NCI-H2107 treated with DMSO at 0.1 percent for 48 hours (cell line): ENCODE measurements at regions not wholly inside any gene's neighbourhood (a gene's known extent, or its start where the extent isn't known, plus 50 kb on each side); places are given as distances from the start of the nearest gene placed in this dataset.

Experiments used
- DNase-seq: peaks from one replicate; lab custom pipeline; 2025; ENCODE audit not compliant: unreplicated experiment; lab: John Stamatoyannopoulos, UW

- DNase-seq = no peak
Measured at GRCh38 chr13:23488442-23488841, 54.9 kb upstream of the SACS start.

GRCh38 chr13:23496255-23496654 is 62.8 kb upstream of the SACS start:
- DNase-seq = no peak

- DNase-seq = no peak
Measured at GRCh38 chr13:23497191-23497590, 63.7 kb upstream of the SACS start.

- no peak for DNase-seq
Measured at GRCh38 chr13:23500849-23501248, 67.3 kb upstream of the SACS start.

GRCh38 chr13:23504180-23504579 is 66.0 kb upstream of the TNFRSF19 start:
- no peak for DNase-seq

- no peak for DNase-seq
Measured at GRCh38 chr13:23505007-23505406, 65.2 kb upstream of the TNFRSF19 start.

GRCh38 chr13:23506071-23506806 is 64.0 kb upstream of the TNFRSF19 start:
- no peak for DNase-seq

- no peak for DNase-seq
Measured at GRCh38 chr13:23506807-23507291, 63.4 kb upstream of the TNFRSF19 start.

- no peak for DNase-seq
Measured at GRCh38 chr13:23509781-23510543, 60.2 kb upstream of the TNFRSF19 start.

GRCh38 chr13:23510544-23510916 is 59.7 kb upstream of the TNFRSF19 start:
- DNase-seq = no peak

GRCh38 chr13:23510979-23511735 is 59.1 kb upstream of the TNFRSF19 start:
- DNase-seq = no peak

GRCh38 chr13:23512762-23513395 is 57.3 kb upstream of the TNFRSF19 start:
- DNase-seq = no peak

GRCh38 chr13:23513455-23513854 is 56.8 kb upstream of the TNFRSF19 start:
- no peak for DNase-seq

- DNase-seq = no peak
Measured at GRCh38 chr13:23514076-23514475, 56.1 kb upstream of the TNFRSF19 start.

GRCh38 chr13:23515116-23515515 is 55.1 kb upstream of the TNFRSF19 start:
- DNase-seq = no peak

GRCh38 chr13:23516190-23516589 is 54.0 kb upstream of the TNFRSF19 start:
- no peak for DNase-seq

GRCh38 chr13:23516702-23517101 is 53.5 kb upstream of the TNFRSF19 start:
- DNase-seq = no peak

- peak; percentile 49 for DNase-seq
Measured at GRCh38 chr13:23518231-23518630, 52.0 kb upstream of the TNFRSF19 start.
